GM06990 (cell line): ENCODE measurements at regions not wholly inside any gene's neighbourhood (a gene's known extent, or its start where the extent isn't known, plus 50 kb on each side); places are given as distances from the start of the nearest gene placed in this dataset.

Experiments
- DNase-seq: peaks from one replicate; pipeline ENCODE4 v3.0.0-alpha.2; 2011; ENCODE audit not compliant: insufficient read length; ENCODE audit errors: extremely low read depth
- H3K27me3 ChIP-seq: replicated peaks from 2 replicates; pipeline ENCODE4 v1.6.0; 2011; ENCODE audit warnings: low read length; ENCODE audit not compliant: control insufficient read depth, insufficient read depth
- H3K36me3 ChIP-seq: 2 replicates; pipeline ENCODE4 v1.5.1; 2011; ENCODE audit warnings: low read length; ENCODE audit not compliant: control insufficient read depth, insufficient read depth
- H3K4me3 ChIP-seq: replicated peaks from 2 replicates; pipeline ENCODE4 v1.5.1; 2011; ENCODE audit warnings: low read depth, mild to moderate bottlenecking, control low read depth, low read length
- TF ChIP-seq, protein P1 (sequence below): IDR thresholded peaks from 2 replicates; pipeline ENCODE4 v1.5.1; 2011; ENCODE audit warnings: low read length, control low read depth, mild to moderate bottlenecking, inconsistent platforms; ENCODE audit not compliant: insufficient read depth, poor library complexity, severe bottlenecking

DNA sequence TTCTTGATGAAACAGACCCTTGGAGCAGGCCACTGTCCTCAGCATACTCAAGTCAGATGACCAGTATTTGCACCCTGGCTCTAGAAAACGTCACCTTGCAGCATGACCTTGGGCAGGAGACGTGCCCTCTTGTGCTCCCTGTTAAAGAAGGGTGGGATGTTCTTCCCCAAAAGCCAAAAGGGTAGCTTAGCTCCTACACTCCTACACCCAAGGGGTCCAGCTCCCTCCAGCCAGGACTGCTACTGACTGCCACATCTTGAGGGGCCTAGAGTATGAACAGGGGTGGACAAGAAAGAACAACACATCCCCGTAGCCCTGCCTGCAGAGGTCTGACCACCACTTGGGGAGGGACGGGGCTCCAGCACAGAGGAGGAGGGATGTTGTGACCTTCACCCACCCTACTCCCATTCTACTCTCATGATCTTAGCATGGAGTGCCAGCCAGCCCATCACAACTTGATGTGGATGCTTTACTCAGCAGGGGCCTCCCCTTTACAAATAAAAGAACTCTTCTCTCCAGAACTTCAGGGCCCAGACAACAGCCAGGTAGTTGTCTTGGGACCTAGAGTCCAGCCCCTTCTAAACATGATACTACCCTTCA, 165.3 kb upstream of the ZMIZ1 start:
- no peak for DNase-seq
- no peak overlapping the region for H3K4me3 ChIP-seq
- H3K27me3 ChIP-seq, result no peaks in the 10 kb centered on the region; the same call in 1 of the 2 replicates
- no peaks in the 10 kb centered on the region for H3K36me3 ChIP-seq
- TF ChIP-seq, protein P1, sequence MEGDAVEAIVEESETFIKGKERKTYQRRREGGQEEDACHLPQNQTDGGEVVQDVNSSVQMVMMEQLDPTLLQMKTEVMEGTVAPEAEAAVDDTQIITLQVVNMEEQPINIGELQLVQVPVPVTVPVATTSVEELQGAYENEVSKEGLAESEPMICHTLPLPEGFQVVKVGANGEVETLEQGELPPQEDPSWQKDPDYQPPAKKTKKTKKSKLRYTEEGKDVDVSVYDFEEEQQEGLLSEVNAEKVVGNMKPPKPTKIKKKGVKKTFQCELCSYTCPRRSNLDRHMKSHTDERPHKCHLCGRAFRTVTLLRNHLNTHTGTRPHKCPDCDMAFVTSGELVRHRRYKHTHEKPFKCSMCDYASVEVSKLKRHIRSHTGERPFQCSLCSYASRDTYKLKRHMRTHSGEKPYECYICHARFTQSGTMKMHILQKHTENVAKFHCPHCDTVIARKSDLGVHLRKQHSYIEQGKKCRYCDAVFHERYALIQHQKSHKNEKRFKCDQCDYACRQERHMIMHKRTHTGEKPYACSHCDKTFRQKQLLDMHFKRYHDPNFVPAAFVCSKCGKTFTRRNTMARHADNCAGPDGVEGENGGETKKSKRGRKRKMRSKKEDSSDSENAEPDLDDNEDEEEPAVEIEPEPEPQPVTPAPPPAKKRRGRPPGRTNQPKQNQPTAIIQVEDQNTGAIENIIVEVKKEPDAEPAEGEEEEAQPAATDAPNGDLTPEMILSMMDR, result no peak

DNA sequence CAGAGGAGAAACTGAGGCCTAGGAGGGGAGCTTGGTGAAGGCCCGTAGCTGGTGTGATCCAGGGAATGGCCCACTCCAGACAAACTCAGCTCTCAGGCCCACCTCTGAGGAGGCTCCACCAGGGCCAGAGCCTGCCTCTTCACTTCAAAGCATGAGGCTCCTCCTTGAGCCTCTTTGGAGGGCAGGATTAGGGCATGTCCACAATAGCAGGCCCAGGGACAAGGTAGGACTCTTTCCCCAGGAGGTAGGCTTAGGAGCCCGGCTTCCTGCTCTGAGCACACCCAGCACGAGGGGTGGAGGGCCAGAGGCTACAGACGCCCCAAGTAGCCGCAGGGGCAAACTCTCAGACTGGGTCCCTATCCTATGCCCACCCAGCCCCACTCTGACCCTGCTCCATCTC, 164.6 kb upstream of the ZMIZ1 start:
- TF ChIP-seq, protein P1, result no peak
- no peak for DNase-seq
- H3K36me3 ChIP-seq, result no peaks in the 10 kb centered on the region
- H3K27me3 ChIP-seq, result no peaks in the 10 kb centered on the region; the same call in 1 of the 2 replicates
- H3K4me3 ChIP-seq, result no peak overlapping the region

DNA sequence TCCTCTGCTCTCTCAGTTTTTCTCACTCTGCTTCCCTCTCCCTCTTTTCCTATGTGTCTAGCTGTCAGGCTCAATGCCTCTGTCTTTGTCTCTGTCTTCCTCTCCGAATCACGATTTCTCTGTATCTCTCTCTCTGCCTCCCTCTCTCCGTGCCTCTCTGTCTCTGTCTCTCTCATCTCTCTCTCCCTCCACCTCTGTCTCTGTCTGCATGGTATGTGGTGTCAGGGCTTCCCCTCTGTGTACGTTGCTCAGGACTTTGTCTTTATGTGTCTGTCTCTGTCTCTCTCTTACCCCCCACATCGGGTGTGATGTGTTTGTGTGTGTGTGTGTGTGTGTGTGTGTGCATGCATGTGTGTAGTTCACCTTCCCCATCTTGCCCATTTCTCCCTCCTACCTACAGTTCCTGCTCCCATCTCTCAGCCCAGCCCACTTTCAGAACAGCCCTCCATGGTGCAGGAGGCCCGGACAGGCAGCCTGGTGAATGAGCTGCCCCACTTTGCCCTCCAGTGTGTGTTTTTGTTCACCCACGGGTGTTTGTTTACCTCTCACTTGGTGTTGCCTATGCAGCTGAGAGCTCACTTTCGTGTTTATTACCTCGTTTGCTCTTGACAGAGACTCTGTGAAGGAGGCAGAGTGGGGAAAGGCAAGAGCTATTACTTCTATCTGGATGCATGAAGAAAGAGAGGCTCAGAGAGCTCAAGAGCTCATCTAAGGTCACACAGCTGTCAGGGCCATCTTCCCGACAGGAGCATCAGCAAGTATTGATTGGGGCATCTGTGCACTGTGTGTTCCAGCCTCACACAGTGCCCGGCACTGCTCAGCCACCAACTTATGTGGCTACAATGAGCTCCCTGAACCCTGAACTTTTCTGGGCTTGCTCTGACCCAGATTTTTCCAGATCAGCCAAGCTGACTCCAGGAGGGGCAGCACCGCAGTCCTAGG, 163.5 kb upstream of the ZMIZ1 start:
- H3K27me3 ChIP-seq, result no peaks in the 10 kb centered on the region; the same call in 1 of the 2 replicates
- TF ChIP-seq, protein P1, result no peak
- no peak for DNase-seq
- H3K36me3 ChIP-seq, result no peaks in the 10 kb centered on the region
- H3K4me3 ChIP-seq, result no peak overlapping the region

DNA sequence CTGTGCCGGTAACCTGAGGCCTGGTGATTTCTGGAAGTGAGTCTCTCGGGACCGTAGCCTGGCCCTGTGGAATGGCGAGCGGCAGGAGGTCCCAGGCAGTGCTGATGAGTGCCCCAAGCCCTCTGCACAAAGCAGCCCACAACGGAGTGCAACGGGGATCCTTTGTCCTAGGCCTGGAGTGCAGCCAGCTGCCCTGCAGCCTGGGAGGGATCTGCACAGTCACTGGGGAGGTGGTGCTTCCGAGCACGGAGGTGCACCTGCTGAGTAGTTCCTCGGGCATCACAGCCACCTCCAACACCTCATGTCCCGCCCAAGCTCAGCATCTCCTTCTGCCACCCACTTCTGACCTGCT, 162.8 kb upstream of the ZMIZ1 start:
- Histone ChIP-seq H3K27me3 (peaks cover 1% of the 10 kb centered on the region), H3K4me3 (no peak overlapping the region), H3K36me3 (no peaks in the 10 kb centered on the region)
- DNase-seq, result no peak
- TF ChIP-seq, protein P1, result no peak

DNA sequence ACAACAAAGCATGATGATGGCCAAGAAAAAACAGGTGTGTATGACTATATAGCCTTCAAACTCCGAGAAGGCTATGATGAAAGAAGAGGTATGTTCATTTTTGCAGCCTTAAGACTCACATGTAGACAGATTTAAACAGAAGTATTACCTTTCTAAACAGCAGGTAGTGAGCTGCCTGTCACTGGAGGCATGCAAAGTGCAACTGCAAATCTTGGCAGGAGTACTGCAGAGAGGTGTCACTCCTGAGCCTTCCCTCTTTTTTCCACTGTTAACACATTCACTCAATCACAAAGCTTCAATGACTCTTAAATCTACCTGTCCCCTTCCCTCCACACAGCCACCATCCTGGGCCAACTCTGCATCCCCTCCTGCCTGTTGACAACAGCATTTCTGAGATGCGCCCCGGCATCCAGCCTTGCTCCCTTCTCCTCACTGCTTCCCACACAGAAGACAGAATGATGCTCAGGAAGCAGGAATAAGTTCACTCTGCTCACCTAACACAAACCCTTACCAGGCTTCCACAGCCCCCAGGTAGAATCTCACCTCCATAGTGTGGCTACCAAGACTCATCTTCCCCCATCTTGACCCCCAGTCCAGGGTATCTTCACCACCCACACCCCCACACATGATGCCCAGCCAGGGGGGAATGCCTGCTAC, 161.9 kb upstream of the ZMIZ1 start:
- no peak for DNase-seq
- Histone ChIP-seq H3K36me3 (no peaks in the 10 kb centered on the region), H3K4me3 (no peak overlapping the region), H3K27me3 (peaks cover 1% of the 10 kb centered on the region)
- TF ChIP-seq, protein P1, result no peak
